ENCODE measurements at regions not wholly inside any gene's neighbourhood (a gene's known extent, or its start where the extent isn't known, plus 50 kb on each side); places are given as distances from the start of the nearest gene placed in this dataset.

DNA sequence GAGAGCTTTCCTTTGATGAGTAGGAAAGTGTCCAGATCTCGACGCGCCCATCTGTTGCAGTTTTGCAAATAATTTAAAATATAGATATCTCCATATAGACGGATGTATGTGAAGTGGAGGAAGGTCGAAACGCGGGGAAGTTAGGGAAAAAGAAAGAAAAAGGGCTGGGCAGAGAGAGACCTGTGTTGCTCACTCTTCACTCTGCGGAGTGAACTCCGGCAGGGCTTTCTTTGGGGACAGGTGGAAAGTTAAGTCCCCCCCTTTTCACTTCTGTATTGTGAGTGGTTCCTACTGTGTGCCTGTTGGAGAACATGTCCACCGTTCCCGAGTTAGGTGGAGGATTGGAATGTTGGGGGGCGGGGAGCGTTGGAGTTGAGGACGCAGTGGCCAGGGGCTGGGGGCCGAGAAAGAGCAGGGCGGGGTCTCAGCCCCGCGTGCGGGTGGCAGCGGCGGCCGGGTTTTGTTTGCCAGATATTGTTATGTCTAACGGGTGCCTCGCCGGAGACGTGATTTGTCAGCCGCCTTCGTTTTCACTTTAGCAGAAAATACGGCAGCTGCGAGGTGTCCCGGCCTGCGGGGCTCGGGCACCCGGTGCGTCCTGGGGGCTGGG is 145.1 kb upstream of the ZNF536 start:
- no peak for TF ChIP-seq CTCF (IDR thresholded peaks at IDR 0.05; ENCODE audit: insufficient read depth, low read depth, low read length)
- TF ChIP-seq EZH2 (IDR thresholded peaks at IDR 0.05; ENCODE audit: insufficient read depth, low read length) = no peak
- no peaks in the 10 kb centered on the region for H3K79me2 ChIP-seq (ENCODE audit: insufficient read depth, low read length)
- peak overlapping the region; percentile 31 for H3K9ac ChIP-seq (ENCODE audit: low read length)
- Mint-ChIP-seq H3K27me3 (ENCODE audit: low read depth, unreplicated experiment) (peaks cover 55% of the 10 kb centered on the region), H3K4me3 (ENCODE audit: unreplicated experiment) (peak overlapping the region; percentile 85), H3K4me1 (ENCODE audit: low read depth, unreplicated experiment) (peaks cover 9% of the 10 kb centered on the region), H3K36me3 (ENCODE audit: low read depth, unreplicated experiment) (no peaks in the 10 kb centered on the region), H3K9me3 (ENCODE audit: unreplicated experiment) (peaks cover 4% of the 10 kb centered on the region), H3K27ac (ENCODE audit: unreplicated experiment) (no peak overlapping the region)
- H3K4me3 ChIP-seq (ENCODE audit: insufficient read depth, low read depth, low read length) = peak overlapping the region; percentile 51
- peaks cover 12% of the 10 kb centered on the region for H3K4me1 ChIP-seq (ENCODE audit: insufficient read depth, low read length)
- peaks cover 50% of the 10 kb centered on the region for H3K27me3 ChIP-seq (ENCODE audit: insufficient read depth, low read length)
- H2AFZ ChIP-seq (ENCODE audit: low read depth, low read length) = peak overlapping the region; percentile 66
- no peaks in the 10 kb centered on the region for H4K20me1 ChIP-seq (ENCODE audit: insufficient read depth, low read length)
- H3K4me2 ChIP-seq (ENCODE audit: low read length) = peak overlapping the region; percentile 89
- no peak for FAIRE-seq
- H3K36me3 ChIP-seq (ENCODE audit: insufficient read depth, low read length) = no peaks in the 10 kb centered on the region
- no peaks in the 10 kb centered on the region for H3K9me3 ChIP-seq (ENCODE audit: insufficient read depth, low read depth, low read length)
- DNase-seq (ENCODE audit: low read depth) = no peak
- no peak overlapping the region for H3K27ac ChIP-seq (ENCODE audit: low read depth, low read length)

DNA sequence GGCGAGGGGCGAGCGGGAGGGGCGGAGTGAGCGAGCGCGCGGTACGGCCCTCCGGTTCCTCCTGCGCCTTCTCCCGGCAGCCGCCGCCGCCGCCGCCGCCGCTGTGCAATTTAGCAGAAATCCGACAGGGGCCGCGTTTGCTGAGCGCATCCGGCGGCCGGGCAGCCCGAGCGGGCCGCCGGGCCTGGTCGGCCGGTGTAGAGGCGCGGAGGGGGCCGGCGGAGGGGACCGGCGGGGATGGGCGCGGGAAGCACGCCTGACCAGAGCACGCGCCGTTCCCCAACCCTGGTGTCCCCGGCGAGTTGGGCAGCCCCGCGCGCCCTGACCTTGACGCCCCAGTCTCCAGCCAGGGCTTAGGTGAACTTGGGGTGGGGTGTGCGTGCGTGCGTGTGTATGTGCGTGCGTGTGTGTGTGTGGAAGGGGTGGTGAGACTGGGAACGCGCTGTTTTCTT is 144.5 kb upstream of the ZNF536 start:
- Histone ChIP-seq H3K4me2 (ENCODE audit: low read length) (peak overlapping the region; percentile 89), H3K9me3 (ENCODE audit: insufficient read depth, low read depth, low read length) (no peaks in the 10 kb centered on the region), H3K27me3 (ENCODE audit: insufficient read depth, low read length) (peaks cover 50% of the 10 kb centered on the region), H2AFZ (ENCODE audit: low read depth, low read length) (peak overlapping the region; percentile 77), H3K9ac (ENCODE audit: low read length) (peak overlapping the region; percentile 31), H3K79me2 (ENCODE audit: insufficient read depth, low read length) (no peaks in the 10 kb centered on the region), H3K36me3 (ENCODE audit: insufficient read depth, low read length) (no peaks in the 10 kb centered on the region), H4K20me1 (ENCODE audit: insufficient read depth, low read length) (no peaks in the 10 kb centered on the region), H3K4me1 (ENCODE audit: insufficient read depth, low read length) (peaks cover 12% of the 10 kb centered on the region), H3K27ac (ENCODE audit: low read depth, low read length) (no peak overlapping the region), H3K4me3 (ENCODE audit: insufficient read depth, low read depth, low read length) (peak overlapping the region; percentile 51)
- peak overlapping the region; percentile 79 for H3K4me3 Mint-ChIP-seq (ENCODE audit: unreplicated experiment)
- TF ChIP-seq EZH2 (IDR thresholded peaks at IDR 0.05; ENCODE audit: insufficient read depth, low read length) = peak; percentile 12
- no peak for TF ChIP-seq CTCF (IDR thresholded peaks at IDR 0.05; ENCODE audit: insufficient read depth, low read depth, low read length)
- peaks cover 60% of the 10 kb centered on the region for H3K27me3 Mint-ChIP-seq (ENCODE audit: low read depth, unreplicated experiment)
- no peaks in the 10 kb centered on the region for H3K36me3 Mint-ChIP-seq (ENCODE audit: low read depth, unreplicated experiment)
- peaks cover 4% of the 10 kb centered on the region for H3K9me3 Mint-ChIP-seq (ENCODE audit: unreplicated experiment)
- FAIRE-seq (no peak), DNase-seq (ENCODE audit: low read depth) (peak; percentile 12)
- H3K4me1 Mint-ChIP-seq (ENCODE audit: low read depth, unreplicated experiment) = peaks cover 9% of the 10 kb centered on the region
- H3K27ac Mint-ChIP-seq (ENCODE audit: unreplicated experiment) = no peak overlapping the region
